NCI-H1092 treated with DMSO at 0.1 percent for 48 hours (cell line): ENCODE measurements at regions not wholly inside any gene's neighbourhood (a gene's known extent, or its start where the extent isn't known, plus 50 kb on each side); places are given as distances from the start of the nearest gene placed in this dataset.
"Not testable (repeated sequence)": the region's sequence is repeated elsewhere in the genome, so short reads cannot be mapped to it uniquely, and the experiment has no call there.

Source experiments
- DNase-seq: peaks from one replicate; lab custom pipeline; 2025; lab: John Stamatoyannopoulos, UW

DNA sequence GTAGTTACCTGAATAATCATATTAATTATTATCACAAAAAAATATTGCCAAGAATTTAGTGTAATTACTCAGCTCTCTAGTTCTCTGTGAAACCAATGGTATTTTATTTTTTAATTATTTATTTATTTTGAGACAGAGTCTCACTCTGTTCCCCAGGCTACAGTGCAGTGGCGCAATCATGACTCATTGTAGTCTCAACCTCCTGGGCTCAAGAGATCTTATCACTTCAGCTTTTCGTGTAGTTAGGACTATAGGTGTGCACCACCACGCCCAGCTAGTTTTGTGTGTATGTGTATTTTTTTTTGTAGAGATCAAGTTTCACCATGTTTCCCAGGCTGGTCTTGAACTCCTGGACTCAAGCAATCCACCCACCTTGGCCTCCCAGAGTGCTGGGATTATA, 440.4 kb upstream of the CDH20 start:
- DNase-seq: no peak

DNA sequence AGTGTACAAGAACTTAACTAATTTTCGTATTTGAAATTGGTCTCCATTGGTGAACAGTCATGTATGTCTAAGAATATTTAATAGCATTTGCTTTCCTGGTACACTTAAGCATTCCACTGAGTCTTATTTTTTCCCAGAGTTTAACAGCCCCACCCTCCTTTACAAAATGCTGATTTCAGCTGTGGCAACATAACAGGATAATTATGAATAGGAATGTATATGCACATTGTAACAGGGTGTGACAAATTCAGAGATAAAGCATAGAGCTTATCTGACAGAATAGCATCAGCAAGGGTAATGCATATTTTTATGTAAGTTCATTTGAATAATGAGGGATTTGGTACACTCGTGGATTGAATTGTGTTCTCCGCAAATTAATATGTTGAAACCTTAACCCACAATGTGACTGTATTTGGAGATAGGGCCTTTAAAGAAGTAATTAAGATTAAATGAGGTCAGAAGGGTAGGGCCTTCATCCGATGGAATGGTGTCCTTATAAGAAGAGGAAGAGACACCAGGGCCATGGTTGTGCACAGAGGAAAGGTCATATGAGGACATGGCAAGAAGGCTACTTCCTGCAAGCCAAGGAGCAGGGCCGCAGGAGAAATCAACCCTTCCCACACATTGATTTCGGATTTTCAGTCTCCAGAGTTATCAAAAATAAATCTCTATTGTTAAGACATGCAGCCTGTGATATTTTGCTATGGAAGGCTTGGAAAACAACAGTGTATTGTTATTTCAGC, 439.7 kb upstream of the CDH20 start:
- DNase-seq: no peak

DNA sequence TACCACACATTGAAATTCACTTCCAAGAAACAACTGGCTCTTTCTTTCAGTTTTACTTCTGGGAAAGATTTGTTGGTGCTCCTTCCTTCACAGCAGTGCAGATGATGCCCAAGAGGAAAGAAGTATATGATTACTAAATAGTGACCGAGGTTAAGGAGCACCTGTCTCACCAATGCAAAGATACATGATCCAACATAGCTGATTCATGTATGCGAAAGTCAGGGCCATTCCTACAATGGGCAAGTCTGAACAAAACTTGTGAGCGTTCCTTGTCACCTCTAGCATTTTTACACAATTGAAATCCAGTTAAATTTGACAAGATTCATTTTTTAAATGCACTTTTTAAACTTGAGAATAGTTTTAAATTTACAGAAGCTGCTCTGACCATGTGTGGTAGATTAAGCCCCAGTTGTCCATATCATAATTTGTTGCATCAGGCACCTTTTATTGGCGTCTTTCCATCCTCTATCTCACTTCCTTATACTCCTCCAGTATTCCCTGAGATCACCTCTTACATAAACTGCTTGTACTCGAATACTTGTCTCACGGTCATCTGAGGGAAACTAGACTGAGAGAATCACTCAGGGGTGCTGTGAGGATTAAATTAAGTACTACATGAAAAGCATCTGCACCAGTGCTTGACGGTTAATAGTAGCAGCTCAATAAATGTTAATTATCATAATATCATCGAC, 438.8 kb upstream of the CDH20 start:
- DNase-seq: no peak

DNA sequence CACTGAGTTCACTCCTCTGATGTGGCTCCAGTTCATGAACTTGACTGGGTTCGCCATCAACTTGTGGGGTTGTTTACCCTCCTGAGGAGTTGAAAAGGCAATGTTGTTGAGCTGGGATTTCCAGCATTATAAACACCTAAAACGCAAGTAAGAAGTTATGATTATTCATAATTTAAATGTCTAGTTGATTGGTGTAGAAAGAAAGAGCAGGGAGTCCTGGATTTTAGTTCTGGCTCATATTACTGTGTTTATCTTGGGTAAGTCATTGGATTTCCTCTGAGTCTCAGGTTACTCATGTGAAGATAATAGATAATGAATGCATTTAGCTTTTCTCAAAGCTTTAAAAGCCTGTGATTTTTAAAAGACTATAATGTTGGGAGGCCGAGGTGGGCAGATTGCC, 438.0 kb upstream of the CDH20 start:
- DNase-seq: no peak

DNA sequence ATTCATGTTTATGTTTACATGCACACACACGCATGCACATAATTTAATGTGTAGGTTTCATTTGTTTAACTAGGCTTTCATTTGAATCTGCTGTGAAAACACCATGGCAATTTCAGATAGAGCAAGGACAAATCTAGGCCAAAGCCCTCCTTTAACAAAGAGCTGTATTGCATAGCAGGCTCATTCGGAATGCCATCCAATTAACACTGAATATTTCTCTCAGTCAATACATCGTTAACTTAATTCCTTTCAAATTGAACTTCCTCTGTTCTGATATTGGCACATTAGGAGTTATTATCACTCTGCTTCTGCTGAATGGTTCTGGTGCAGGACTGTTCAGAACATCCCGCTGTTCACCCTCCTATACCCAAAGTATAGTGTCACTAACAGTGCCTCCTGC, 435.1 kb upstream of the CDH20 start:
- no peak for DNase-seq

DNA sequence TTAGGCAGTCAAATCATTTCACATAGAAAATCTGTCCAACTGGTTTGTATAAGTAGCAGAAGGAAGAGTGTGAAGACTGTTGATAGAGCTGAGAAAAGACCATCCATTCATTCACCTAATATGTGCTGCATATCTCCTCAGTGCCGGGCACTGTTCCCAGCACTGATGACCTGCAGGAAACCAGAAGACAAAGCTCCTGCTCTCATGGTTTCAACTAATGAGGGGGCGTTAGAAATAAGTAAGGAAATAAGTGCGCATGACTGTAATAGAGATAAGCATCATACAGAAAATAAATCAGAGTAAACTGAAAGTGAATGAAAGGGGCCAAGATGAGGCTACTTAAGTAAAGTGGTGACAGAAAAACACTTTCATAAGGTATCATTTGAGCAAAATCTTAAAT, 427.5 kb upstream of the CDH20 start:
- no peak for DNase-seq

DNA sequence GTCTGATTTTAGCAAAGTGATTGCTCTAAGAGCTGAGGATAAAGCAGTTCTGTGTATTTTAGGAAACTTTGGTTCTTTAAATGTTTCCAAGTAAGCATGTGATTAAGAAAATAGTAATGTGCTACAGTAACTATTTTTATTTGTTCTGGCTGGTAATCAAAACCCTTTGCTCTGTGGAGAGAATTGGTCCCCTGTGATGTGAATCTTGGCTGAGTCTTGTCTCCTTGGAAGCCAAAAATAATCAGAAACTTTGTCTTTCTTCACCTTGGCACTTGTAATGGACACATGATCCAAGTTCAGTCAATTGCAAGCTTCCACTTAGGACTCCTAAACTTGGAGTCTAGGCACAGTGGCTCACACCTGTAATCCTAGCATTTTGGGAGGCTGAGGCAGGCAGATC, 422.7 kb upstream of the CDH20 start:
- DNase-seq: no peak

DNA sequence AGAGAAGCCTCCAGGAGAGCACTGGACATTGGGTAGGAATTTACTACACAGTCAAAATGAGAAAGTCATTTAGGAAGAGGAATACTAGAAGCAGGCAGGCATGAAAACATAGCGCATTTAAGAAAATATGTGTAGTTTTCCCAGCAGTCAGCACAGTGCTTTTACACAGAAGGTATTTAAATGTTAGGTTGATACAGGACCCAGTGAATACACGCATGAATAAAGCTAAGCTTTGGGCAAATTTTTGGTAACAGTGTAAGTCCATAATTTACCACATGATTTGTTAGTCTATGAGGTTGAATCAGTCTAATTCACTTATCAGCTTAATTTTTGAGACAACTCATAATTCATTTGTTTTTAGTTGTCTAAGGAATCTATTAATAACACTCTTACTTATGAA, 421.7 kb upstream of the CDH20 start:
- no peak for DNase-seq

DNA sequence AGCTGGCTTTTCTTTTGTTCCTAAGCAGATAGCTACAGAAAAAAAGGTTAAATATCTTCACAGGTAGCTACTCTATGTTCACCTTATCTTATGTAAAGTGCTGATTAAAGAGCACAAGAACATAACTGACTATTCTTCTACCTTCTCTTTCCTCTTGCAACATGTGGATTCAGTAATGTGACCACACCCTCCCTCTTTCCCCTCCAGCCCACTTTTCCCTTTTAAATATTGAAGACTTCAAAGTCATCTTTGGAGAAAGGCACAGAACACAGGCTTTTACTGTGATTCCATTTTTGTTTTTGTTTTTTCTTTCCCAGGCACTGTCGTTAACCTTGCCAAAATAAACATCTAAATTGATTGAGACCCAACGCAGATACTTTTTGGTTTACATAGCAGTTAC, 418.1 kb upstream of the CDH20 start:
- DNase-seq: no peak

DNA sequence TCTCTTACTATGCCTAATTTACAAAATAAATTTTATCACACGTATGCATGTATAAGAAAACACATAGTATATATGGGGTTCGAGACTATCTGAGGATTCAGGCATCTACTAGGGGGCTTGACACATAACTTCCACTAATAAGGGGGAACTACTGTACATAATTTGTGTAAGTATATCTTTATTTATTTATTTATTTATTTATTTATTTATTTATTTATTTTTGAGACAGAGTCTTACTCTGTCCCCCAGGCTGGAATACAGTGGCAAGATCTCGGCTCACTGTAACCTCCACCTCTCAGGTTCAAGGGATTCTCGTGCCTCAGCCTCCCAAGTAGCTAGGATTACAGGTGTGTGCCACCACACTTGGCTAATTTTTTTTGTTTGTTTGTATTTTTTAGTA, 414.4 kb upstream of the CDH20 start:
- not testable (repeated sequence) for DNase-seq

DNA sequence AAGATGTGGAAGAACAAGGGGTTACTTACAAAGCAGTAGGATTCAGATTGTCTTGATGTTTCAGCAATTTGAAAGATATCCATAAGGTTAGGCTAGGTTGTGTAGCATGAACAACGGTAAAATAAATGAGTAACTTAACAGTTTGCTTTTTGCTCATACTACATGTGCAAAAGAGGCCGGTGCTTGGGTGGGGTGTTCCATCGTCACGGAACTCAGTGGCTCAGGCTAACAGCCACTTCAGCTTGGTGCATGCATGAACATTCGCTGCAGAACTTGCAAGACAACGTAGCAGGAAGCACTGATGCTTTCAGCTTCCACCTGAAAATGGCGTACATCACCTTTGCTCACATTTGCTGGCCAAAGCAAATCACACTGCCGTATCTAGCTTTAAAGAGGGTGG, 407.3 kb upstream of the CDH20 start:
- DNase-seq: no peak

DNA sequence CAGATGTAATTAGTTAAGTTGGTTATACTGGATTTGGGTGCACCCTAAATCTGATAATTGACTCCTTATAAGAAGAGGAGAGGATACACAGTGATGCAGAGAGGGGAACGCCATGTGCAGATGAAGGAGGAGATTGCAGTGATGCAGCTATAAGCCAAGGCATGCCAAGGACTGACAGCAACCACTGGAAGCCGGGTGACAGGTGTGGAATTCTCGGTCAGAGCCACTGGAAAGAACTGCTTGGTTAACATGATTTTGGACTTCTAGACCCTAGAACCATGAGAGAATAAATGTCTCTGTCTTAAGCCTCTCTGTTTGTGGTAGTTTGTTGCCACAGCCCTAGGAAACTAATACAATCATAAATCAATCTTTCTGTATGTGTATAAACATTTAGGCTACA, 403.3 kb upstream of the CDH20 start:
- DNase-seq: no peak

DNA sequence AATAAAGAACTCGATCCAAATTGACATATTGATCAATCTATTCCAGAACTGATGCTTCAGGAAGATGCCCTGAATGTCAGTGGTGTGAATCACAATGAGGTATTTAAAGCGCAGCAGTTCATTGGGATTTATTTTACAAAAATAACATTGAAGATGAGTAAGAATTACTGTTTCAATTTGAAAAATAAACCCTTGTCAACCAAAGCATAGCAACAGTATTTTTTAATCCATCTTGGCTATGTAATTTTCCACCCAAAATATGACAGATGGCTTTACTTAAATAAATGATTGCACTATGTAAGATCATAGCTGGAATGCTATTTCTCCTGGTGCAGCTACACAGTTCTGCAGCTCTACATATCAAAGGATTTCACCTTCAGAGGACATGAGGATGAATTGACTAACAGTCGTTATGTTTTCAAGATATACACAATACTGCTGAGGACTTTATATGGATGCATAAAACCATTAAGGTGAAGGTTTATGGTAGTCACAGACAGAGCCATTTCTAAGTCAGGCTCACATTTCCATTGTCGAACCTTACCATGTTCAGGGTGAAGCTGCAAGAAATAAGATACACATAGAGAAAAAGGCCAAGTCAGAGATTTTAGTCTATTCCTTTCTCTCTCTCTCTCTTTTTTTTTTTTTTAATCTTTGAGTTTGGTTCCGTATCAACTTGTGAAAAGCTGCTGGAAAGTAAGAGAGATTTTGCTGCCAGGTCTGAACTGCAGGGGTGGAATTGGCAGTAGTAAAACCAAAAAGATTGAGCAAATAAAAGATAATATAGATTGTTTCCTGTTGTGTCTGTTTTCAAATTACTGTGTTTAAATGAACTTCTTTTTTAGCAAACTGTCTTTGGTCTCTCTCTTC, 398.0 kb upstream of the CDH20 start:
- no peak for DNase-seq

DNA sequence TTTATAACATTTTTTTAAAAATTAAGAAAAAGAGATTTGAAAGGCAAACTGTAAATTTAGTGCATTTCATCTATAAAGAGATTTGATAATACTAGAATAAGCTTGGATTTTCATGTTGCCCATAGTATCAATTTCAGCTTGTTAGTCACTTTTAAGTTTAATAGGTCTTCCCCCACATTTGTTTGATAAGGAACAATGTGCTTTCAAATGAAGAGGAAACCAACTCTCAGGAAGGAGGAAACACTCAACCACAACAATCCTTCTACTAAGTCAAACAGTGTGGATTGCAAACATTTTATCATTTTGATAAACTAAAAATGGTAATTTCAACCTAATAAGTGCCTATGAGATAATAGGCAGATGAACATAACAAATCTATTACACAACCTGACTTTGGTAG, 397.1 kb upstream of the CDH20 start:
- DNase-seq: no peak

DNA sequence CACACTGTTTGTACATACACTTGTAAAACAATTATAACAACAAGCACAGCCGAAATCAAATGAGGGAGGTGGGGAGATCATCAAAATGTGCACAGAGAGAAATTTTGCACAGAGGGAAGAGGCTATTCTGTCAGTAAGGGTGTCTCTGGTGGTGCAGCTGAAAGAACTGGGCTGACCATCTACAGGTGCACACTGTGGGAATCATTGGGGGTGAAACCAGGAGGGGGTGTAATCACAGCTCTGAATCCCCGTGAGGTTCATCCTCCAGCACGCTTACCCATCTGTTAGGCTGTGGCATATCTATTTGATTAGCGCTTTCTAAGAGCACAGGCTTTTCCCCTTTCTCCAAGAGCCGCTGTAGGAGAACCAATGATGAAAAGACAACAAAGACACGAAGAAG, 389.9 kb upstream of the CDH20 start:
- no peak for DNase-seq

DNA sequence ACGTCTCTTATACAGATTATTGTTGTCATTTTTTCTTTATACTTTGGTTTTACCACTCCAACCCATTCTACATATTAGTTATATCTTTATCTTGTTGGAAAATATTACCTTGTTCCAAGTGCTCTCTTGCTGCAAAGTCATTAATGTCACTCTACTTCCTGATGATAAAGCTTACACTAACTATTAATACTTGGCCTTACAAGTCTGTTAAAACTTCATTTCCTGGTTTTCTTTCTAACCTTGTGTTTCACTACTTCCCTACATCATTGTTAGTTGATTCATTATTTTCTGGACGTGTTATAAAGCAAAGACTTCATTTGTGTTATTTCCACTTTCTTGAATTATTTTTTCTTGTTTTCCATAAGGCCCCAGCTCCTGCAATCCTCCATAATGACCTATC, 382.6 kb upstream of the CDH20 start:
- DNase-seq: no peak

DNA sequence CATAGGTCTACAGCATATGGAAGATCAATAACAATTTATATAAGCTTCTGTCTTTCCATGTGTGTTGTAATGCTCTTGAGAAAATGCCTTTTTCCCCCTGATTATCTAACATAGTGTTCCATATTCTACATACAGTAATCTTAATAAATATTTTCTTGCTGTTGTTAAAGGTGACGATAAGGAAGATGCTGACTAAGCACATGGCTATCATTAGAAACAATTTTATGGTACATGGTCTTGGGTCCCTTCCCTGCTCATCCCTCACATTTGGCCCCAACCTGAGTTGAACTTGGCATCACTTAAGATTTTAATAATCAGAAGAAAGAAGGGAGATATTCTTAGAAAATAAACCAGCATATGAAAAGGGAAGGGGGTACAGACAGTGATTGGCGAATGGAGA, 382.1 kb upstream of the CDH20 start:
- no peak for DNase-seq

DNA sequence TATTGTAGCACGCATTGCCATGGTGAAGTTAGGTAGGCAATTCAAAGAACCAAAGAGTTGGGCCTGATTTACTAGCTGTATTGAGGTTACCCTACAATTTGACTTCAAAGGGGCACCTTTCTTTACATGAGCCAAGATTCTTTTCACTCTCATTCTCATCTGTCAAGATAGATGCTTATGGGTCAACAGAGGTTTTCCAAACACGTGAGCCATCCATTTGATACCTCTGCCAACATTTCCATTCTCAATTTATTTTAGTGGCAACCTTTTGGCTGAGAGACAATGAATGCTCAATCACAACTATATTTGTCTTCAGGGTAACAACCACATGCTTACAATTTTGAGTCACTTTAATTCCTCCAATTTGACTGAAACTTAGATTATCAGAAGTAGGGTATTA, 370.6 kb upstream of the CDH20 start:
- peak; percentile 57 for DNase-seq

DNA sequence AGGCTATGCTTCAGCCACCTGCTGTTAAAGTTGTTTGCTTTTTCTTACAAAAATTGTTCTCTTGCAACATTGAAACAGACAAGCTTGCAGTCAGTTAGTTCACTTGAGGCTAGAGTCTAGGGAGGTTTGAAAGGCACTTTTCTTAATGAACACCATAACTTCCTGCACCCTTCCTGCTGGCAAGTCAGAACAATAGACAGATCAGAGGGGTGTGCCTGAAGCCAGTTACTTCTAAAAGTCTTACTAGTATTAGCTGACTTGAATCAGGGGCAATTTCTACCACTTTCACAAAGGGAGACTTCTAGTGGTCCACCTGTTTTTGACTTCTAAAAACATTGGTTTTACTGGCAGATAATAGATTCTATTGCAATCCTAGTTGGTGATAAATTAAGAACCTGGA, 367.4 kb upstream of the CDH20 start:
- DNase-seq: no peak

DNA sequence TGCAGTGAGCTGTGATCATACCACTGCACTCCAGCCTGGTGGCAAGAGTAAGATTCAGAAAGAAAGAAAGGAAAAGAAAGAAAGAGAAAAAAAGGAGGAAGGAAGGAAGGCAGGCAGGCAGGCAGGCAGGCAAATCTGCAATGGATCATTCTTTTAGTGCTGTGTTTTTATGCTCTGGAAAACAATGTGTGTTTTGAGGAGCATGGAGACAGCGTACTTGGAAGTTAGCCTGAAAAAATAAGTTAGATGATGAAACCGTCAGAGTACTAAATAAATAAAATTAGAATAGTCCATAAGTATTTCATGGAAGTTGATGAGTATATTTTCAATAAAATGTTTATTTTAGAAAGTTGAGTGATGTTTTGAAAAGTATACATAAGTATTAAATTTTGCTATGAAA, 366.4 kb upstream of the CDH20 start:
- no peak for DNase-seq

DNA sequence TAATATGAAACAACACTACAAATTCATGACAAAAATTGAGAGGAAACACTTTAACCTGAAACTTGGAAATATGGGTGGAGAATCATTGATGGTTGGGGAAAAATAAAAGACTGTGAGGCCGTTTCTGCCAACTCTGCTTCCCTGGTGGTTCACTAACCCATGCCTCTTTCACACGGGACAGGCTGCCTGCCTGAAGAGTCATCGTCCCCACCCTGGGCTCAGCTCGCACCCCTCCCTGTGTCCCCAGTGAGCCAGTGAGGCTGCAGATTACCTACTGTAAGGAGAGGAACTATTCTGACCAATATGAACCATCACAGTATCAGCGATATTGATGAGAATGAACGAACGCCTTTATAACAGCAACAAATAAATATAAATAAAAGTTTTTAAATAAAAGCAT, 357.8 kb upstream of the CDH20 start:
- DNase-seq: no peak

DNA sequence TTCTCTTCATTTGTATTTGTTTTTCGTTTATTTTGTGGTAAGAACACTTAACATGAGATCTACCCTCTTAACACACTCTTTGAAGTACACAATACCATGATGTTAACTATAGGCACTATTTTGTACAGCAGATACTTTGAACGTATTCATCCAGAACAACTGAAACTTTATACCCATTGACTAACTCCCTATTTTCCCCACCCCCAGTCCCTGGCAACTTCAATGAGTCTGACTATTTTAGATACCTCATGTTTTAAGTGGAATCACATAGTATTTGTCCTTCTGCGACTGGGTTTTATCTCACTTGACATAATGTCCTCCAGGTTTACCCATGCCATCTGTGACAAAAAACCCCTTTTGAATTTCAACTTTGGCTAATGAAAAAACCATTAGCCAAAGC, 356.3 kb upstream of the CDH20 start:
- DNase-seq: no peak

DNA sequence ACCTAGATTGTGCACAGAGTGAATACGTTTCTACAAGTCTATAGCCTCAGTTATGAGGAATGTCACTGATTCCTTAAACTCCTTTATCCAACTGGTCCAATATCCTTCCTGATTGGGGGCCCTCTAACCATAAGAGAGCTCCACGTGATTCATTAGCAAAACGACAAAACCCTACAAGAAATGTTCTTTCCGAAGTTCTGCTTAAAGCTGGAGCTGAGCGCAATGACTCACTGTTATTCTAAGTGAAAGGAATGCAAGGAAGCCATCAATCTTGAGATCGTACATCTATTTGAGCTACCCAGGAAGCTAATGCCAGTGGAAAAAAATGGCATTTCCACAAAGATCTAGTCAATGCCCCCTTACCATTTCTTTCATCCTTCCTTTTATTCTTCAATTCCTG, 354.9 kb upstream of the CDH20 start:
- no peak for DNase-seq
